H1 (cell line): ENCODE measurements at regions not wholly inside any gene's neighbourhood (a gene's known extent, or its start where the extent isn't known, plus 50 kb on each side); places are given as distances from the start of the nearest gene placed in this dataset.

Experiments used
- CHD1 ChIP-seq: IDR thresholded peaks from 2 replicates; pipeline ENCODE4 v1.6.1; 2012; ENCODE audit warnings: low read depth, low read length, improper control_type of control experiment
- CTCF ChIP-seq, 3 experiments: IDR thresholded peaks; 1 replicate in 2 of 3; 2 replicates in 1 of 3; pipeline versions ENCODE4 v1.5.1 to v1.6.1; 2011; ENCODE audit warnings: low read length in 3 of 3, mild to moderate bottlenecking in 3 of 3, inconsistent platforms in 2 of 3, low read depth in 1 of 3, moderate library complexity in 1 of 3; ENCODE audit not compliant: insufficient read depth in 1 of 3; ENCODE audit errors: control extremely low read depth in 1 of 3
- JUN ChIP-seq: IDR thresholded peaks from 2 replicates; pipeline ENCODE4 v1.6.1; 2011; ENCODE audit warnings: low read depth, mild to moderate bottlenecking, improper control_type of control experiment, low read length
- POLR2A ChIP-seq, 2 experiments: IDR thresholded peaks; 1 replicate in 1 of 2; 2 replicates in 1 of 2; pipeline ENCODE4 v1.6.1; 2011; ENCODE audit warnings: low read depth in 2 of 2, low read length in 2 of 2, mild to moderate bottlenecking in 2 of 2; ENCODE audit errors: control extremely low read depth in 1 of 2

- TF ChIP-seq JUN = no peak
- TF ChIP-seq CHD1 = no peak
- no peak for TF ChIP-seq POLR2A (IDR thresholded peaks at IDR 0.05; ENCODE audit: control extremely low read depth in 1 of 2, low read depth in 2 of 2, low read length in 2 of 2)
- no peak for TF ChIP-seq CTCF (IDR thresholded peaks at IDR 0.05; ENCODE audit: control extremely low read depth in 1 of 3, insufficient read depth in 1 of 3, low read depth in 1 of 3, low read length in 3 of 3)
Observed at GRCh38 chr16:50478075-50478772, 70.0 kb upstream of the NKD1 start.
